ENCODE measurements at regions not wholly inside any gene's neighbourhood (a gene's known extent, or its start where the extent isn't known, plus 50 kb on each side); places are given as distances from the start of the nearest gene placed in this dataset.

- no peak for DNase-seq
Observed at GRCh38 chr15:55017635-55018034, 179.1 kb downstream of the RSL24D1 start.

- no peak for DNase-seq
Observed at GRCh38 chr15:55016225-55016624, 180.5 kb downstream of the RSL24D1 start.

- DNase-seq: no peak
Observed at GRCh38 chr15:55015093-55015445, 181.7 kb downstream of the RSL24D1 start.

- no peak for DNase-seq
Observed at GRCh38 chr15:55014391-55015092, 182.2 kb downstream of the RSL24D1 start.

GRCh38 chr15:55008421-55008820 lies 188.3 kb downstream of the RSL24D1 start:
- no peak for DNase-seq

GRCh38 chr15:55007561-55007960 lies 189.2 kb downstream of the RSL24D1 start:
- no peak for DNase-seq

GRCh38 chr15:55005679-55006078 lies 191.1 kb downstream of the RSL24D1 start:
- DNase-seq: no peak

GRCh38 chr15:55003965-55004873 lies 192.5 kb downstream of the RSL24D1 start:
- DNase-seq: no peak

GRCh38 chr15:54998661-54999060 lies 198.1 kb downstream of the RSL24D1 start:
- DNase-seq: no peak

- DNase-seq: no peak
Observed at GRCh38 chr15:54990793-54991192, 205.9 kb downstream of the RSL24D1 start.

GRCh38 chr15:54987881-54988280 lies 208.9 kb downstream of the RSL24D1 start:
- no peak for DNase-seq

- DNase-seq: no peak
Observed at GRCh38 chr15:54979964-54980363, 216.8 kb downstream of the RSL24D1 start.

- DNase-seq: no peak
Observed at GRCh38 chr15:54962637-54963036, 234.1 kb downstream of the RSL24D1 start.

- no peak for DNase-seq
Observed at GRCh38 chr15:54960266-54960665, 236.5 kb downstream of the RSL24D1 start.

- DNase-seq: no peak
Observed at GRCh38 chr15:54941417-54941816, 255.3 kb downstream of the RSL24D1 start.

- no peak for DNase-seq
Observed at GRCh38 chr15:54917312-54917711, 279.4 kb downstream of the RSL24D1 start.

- DNase-seq: no peak
Observed at GRCh38 chr15:54915380-54915779, 281.4 kb downstream of the RSL24D1 start.

GRCh38 chr15:54884312-54884711 lies 312.4 kb downstream of the RSL24D1 start:
- DNase-seq: no peak

- no peak for DNase-seq
Observed at GRCh38 chr15:54859982-54860381, 336.8 kb downstream of the RSL24D1 start.

GRCh38 chr15:54854667-54855066 lies 342.1 kb downstream of the RSL24D1 start:
- no peak for DNase-seq

- DNase-seq: no peak
Observed at GRCh38 chr15:54850101-54850500, 346.6 kb downstream of the RSL24D1 start.

- DNase-seq: no peak
Observed at GRCh38 chr15:54843006-54843405, 353.7 kb downstream of the RSL24D1 start.

- no peak for DNase-seq
Observed at GRCh38 chr15:54841701-54842305, 354.9 kb downstream of the RSL24D1 start.

Data from fibroblast of skin of right quadriceps (primary cell).